Left cardiac atrium (tissue), 4 donors: ENCODE measurements at regions not wholly inside any gene's neighbourhood (a gene's known extent, or its start where the extent isn't known, plus 50 kb on each side); places are given as distances from the start of the nearest gene placed in this dataset.

Source experiments
- ATAC-seq, 2 donors: fragments of 200-7000 bp; cut with Tn5 transposase; one replicate each; pipeline ENCODE4 v1.9.1; 2020; ENCODE audit warnings: mild to moderate bottlenecking in 2 of 2, moderate library complexity in 2 of 2
- DNase-seq: peaks from one replicate; pipeline ENCODE4 v3.0.0-alpha.2; 2020
- intact Hi-C, 2 donors: fragments of 100-400 bp; cut with DNase I; formaldehyde crosslinking; loops; one replicate each; pipeline versions ENCODE4 v1.14.1 to v1.15.1; 2022 to 2023
- donor health status: DM: no; HTN: yes; CAD: no.
- donor health status: DM: no; HTN: yes; CAD: no; lungs with severe emphysema.
- donor health status: DM: yes; HTN: yes; CAD: no.
- donor health status: Dilated cardiomyopathy.

DNA sequence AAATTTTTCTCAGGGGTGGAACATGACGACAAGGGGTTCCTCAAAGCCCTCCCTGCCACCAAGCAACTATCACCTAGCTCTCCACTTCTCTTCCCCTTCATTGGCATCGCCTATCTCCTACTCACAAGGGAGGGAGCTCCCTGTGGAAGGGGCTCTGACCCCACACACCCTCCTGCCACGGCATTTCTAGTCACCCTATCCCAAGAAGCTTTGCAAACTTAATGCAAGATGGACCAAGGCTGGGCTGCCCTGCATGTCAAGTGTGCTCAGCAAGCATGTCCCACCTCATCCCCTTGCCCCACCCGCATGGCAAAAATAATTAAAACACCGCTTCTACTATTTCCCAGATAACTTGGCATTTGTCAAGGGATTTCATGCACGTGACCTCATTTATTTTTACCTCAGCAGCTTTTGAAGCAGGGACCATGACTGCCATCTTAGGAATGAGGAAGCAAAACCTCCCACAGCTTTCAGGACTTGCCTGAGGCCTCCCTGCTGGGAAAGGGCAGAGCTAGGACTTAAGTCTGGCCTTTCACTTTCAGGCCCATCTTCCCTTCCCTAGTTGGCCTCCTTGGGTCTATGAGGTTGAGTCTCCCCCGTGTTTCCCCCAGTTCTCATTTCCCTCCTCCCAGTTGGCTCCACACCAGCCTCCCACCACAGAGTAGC lies 161.3 kb downstream of the TSEN15 start:
- ATAC-seq (peak in 1 of 2 donors; percentile 67), DNase-seq (no peak)
- intact Hi-C loops = no loop called here

DNA sequence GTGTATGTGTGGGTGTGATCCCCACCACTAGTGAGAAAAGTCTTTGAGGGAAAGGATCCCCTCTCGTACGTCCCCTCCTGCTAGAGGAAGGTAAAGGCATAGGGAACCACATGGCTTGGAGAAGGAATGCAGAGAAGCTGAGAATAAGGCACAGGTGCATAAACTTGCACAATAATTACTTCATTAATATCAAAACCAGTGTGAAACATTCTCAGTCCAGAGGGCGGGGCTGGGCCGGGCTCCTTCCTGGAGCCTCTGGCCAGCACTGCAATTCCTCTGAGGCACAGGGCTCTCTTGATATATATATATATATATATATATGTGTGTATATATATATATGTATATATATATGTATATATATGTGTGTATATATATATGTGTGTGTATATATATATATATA lies 162.6 kb downstream of the TSEN15 start:
- no peak for ATAC-seq
- intact Hi-C loops = no loop called here
- no peak for DNase-seq

DNA sequence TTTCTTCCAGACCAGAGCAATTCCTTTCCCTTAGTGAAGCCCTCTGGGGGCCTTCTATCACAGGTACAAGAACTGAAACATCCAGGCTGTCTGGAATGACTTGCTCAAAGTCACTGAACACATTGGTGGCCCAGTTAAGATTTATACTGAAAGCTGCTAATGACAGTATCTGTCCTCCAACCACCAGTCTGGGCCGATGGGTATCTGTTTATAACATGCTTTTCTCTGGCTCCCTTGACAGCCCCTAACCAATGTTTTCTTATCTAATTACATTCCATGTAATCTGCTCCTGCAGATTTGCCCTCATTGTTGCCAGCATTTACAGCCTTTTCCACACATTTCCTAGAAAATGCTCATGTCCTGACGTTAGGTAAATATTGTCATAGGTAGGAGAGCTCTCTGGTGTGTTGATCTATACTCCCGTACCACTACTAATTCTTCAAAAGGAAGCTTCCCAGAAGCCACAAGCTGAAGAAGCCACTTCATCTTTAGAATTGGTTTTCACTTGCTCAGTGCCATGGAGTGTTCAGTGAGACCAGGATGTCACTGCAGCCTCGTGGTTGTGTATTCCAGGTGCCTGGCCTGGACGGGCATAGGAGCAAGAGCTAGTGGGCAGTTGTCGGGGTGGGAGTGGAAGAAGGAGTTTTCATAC lies 163.9 kb downstream of the TSEN15 start:
- intact Hi-C loops = no loop called here
- ATAC-seq (no peak), DNase-seq (no peak)

DNA sequence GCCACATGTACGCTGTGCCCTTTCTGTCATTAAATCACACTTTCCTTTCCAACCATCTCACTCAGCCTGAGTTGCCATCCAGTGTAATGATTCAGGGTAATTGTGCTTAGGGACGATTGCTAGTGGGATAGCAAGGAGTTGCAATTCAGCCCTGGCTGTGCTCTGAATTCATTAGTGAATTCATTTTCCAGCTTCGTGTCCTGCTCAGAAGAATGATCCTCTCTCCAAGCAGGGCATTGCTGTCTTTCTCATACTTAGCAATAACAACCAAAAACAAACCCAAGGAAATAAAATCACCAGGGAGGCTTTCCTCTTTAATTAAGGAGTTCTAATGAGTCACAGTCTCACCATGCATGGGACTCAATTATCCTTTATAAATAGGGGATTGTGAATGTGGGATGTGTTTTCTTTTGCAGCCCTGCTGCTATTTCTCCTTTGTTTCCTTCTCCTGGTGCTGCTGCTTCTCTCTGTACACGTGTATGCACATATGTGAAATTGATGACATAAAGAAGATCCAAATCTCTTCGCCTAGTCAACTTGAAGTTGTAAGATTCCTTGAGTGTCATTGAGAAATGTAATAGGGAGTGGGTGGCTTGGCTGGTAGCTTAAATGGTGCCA lies 167.0 kb downstream of the TSEN15 start:
- no peak for ATAC-seq
- no peak for DNase-seq
- intact Hi-C loops = no loop called here

DNA sequence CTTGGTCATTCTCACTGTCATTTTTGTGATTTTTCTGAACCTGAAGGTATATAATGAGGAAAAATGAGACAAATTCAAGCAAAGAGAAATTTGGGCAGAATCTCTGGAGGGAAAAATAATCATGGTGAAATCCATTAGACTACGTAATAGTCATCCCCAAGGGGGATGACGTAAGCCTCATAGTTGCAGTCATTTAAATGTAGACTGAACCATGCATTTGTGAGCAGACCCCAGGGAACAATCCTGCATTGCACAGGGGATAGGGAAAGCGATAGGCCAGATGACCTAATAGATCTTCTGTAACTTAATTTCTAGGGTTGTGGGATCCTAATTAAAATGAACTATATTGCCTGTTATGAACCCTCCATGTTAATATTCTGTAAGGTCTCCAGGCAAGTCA lies 167.4 kb upstream of the C1orf21 start:
- DNase-seq = no peak
- intact Hi-C loops = no loop called here
- no peak for ATAC-seq

DNA sequence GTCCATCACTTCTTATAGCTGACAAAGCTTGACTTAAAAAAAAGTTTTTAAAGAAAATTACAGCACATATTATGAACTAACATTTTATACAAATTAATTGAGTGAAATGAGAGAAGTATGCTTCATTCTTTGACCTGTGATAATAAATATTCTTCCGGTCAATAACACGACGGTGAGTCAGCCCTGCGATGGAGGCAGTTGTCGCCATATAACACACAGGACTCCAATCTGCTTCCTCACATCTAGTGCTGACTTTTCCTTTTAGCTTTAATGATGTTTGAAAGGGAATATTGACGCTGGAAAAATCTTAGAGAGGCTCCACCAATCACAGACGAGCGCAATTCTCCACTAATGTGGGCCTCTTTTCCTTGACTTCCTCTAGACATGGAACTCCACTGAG lies 166.9 kb upstream of the C1orf21 start:
- no peak for ATAC-seq
- intact Hi-C loops = loop anchor here (5.0 to 10.0 kb wide), 2 partner anchors 143 to 445 kb away; no protein-coding TSS in a partner anchor
- no peak for DNase-seq

DNA sequence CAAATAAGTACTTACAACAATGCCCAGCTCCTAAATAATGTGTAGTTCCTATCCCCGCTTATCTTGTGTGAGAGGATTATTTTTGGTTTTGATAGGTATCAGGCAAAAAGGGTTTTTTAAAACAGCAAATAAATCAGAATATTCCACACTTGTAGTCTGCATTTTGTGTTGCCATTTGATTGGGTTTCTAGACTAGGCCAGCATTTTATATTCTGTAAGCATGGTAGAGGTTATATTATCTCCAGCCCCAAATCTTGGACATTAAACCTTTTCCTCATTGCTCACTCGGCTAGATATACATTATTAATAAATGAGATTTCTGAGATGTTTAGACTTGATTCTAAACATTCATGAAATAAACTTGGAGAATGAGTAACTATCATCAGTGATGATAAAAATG lies 165.7 kb upstream of the C1orf21 start:
- intact Hi-C loops = loop anchor here (5.0 to 10.0 kb wide), 2 partner anchors 144 to 444 kb away; no protein-coding TSS in a partner anchor
- ATAC-seq (no peak), DNase-seq (no peak)

DNA sequence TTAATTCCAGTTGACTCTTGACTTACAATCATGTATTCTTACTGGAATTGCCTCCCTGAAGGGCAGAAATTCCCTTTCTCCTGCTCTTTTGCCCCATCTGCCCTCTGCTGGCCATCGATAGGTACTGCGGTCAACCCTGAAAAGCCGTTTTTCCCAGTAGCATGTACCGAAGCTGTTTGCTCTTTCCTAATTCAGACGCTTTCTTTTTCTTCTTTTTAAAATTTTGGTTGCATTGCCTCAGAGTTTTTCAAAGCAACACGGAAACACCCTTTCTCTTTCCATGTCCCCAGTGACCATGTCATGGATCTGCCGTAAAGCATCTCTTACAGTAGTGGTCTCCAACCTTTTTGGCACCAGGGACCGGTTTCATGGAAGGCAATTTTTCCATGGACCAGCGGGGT lies 164.2 kb upstream of the C1orf21 start:
- DNase-seq (peak; percentile 37), ATAC-seq (peak; percentile 60)
- intact Hi-C loops = loop anchor here (2.0 to 10.0 kb wide), 3 partner anchors 145 to 442 kb away; no protein-coding TSS in a partner anchor

DNA sequence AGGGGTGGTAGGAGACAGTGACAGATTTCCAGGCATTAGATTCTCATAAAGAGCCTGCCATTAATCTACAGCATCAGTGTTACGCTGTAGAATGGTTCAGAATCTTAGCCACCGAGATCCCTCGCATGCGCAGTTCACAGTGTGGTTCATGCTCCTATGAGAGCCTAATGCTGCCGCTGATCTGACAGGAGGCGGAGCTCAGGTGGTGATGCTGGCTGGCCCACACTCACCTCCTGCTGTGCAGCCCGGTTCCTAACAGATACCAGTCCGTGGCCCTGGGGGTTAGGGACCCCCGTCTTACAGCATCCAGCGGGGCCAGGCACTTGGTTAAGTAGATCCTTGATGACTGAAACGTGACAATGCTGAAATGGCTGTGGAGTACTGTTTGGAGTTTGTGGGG lies 163.6 kb upstream of the C1orf21 start:
- DNase-seq (no peak), ATAC-seq (peak; percentile 19 to 56)
- intact Hi-C loops = loop anchor here (2.0 to 10.0 kb wide), 3 partner anchors 146 to 442 kb away; no protein-coding TSS in a partner anchor

DNA sequence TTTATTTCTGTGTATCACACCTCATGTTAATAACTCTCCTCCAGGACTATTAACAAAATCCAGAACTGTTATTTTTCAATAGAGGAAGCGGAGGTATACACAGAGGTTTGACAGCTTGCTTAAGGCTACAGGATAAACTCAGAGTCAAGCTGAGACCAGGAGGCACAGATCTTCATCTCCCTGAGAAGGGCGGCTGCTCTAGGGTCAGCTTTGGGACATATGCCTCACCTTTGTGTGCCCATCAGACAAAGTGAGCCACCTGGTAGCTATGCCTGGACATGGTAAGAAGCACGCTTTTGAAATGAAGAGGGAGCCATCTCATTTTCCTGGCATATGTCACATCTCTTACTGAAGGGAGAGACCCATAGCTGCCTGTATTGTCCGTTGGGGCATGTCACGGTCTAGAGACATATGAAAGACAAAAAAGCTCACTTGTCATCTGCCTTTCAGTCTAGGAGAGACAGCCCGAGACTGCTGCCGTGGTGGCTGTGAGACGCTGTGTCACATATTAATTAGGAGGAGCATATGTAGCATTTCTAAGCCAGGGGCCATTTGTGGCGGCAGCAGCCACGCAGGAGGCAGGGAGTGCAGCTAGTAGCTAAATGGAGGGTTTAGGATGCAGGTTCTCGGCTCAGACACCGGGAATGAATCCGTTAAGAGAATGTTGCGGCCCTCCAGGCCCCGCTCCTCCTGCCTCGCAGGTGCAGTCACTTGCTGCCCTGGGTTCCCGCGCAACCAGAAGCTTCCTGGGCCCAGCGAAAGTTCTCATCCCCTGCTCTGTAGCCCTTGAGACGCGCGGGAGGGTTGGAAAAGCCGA lies 161.3 kb upstream of the C1orf21 start:
- intact Hi-C loops = loop anchor here in 1 of 2 donors (10.0 kb wide), 1 partner anchor 439 kb away; no protein-coding TSS in a partner anchor
- DNase-seq (no peak), ATAC-seq (no peak)

DNA sequence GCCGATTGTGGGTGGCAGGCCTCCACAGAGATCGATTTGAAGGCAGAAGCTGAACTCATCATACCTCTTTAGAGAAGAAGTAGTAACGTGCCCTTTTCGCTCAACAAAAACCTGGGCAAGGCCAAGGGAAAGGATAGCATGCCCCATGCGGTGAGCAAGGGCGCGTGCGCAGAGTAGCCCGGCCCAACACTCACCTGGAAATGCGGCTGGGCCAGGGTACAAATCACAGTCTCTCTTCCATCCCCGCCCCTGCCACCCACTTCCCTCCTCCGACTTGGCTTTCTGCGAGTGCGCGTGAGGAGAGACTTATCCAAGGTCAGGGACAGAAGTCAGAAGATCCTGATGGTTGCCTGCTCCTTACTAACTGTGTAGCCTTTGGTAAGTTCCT lies 160.7 kb upstream of the C1orf21 start:
- intact Hi-C loops = loop anchor here in 1 of 2 donors (10.0 kb wide), 1 partner anchor 439 kb away; no protein-coding TSS in a partner anchor
- DNase-seq (no peak), ATAC-seq (no peak)

DNA sequence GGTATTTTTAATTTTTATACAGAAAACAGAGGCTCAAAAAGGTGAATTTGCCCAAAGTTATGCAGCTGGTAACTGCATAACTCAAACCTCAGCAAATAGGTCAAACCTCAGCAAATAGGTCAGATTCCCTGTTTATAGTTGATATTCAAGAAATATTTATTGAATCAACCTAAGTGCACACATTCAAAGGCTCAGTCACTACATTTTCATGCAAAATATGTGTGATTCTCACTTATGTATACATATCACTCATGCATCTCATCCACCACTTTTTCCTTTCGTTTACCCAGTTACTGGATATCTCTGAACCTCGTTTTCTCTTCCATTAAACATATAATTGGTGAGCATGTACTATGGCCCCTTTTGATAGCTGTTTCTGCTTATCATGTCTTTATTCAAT lies 158.3 kb upstream of the C1orf21 start:
- DNase-seq (no peak), ATAC-seq (no peak)
- intact Hi-C loops = loop anchor here in 1 of 2 donors (10.0 kb wide), 1 partner anchor 436 kb away; no protein-coding TSS in a partner anchor

DNA sequence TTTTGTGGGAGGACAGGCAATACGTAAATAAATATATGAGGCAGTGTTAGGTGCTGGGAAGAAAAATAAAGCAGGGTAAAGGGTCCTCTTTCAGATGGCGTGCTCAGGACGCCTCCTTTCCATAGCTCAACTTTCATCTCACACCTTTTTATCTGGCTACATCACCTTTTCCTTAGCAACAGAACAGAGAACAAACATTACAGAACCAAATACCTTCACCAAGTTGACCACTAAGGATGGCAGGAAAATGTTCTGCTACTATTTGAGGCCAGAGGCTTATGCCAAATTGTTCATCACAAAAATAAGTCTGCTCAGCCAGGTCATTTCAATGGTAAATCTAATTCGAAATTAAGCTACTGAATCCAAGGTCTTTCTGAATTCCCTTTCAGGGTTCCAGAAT lies 149.2 kb upstream of the C1orf21 start:
- no peak for DNase-seq
- intact Hi-C loops = no loop called here
- no peak for ATAC-seq

DNA sequence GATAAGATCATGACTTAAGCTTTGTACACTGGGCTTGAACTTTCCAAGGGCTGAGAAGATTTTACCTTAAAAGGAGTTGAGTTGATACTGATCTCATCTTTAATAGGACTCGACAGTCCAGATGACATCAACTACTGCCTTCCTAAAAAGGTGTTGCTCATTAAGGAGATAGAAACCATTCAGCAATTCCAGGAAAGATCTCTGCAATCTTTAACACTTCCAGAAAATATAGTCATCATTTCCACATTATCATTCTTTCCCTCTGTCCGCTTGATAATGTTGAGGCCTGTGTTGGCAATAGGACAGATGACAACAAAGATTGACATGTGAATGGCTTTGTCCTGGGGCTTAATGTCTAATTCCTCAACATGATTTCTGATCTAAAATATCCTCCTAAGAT lies 145.4 kb upstream of the C1orf21 start:
- ATAC-seq (no peak), DNase-seq (no peak)
- intact Hi-C loops = loop anchor here in 1 of 2 donors (5.0 kb wide), 1 partner anchor 321 kb away; no protein-coding TSS in a partner anchor

DNA sequence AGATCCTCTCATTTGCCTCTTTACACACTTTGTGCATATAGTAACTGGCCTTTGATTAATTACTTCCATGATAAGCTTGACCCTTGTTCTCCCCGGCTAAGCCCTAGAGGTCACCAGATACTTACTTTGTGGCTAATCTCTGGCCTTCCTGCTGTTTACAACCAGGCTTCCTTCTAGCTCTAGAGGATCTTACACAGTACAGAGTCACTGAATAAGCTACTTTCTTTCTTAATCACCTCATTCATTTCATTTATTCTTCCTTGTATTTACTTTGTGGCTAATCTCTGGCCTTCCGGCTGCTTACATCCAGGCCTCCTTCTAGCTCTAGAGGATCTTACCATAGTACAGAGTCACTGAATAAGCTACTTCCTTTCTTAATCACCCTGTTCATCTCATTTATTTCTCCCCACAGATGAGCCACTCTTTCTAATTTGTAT lies 144.3 kb upstream of the C1orf21 start:
- intact Hi-C loops = loop anchor here in 1 of 2 donors (5.0 kb wide), 1 partner anchor 320 kb away; no protein-coding TSS in a partner anchor
- ATAC-seq = peak; percentile 79 to 83
- no peak for DNase-seq

DNA sequence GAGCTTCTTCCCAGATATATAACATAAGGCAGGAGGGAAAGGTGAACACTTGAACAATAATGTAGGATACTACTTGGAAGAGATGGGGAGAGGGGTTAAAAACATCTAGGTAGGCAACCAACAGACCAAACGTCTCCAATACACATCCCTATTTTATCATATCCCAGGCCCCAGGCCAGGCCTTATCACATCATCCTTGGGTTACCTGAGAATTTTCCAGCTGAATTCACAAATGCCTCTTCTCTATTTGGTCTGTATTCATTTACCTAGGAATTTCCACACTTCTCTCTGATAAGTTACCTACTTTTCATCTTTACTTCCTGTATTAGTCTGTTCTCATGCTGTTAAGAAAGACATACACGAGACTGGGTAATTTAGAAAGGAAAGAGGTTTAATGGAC lies 141.9 kb upstream of the C1orf21 start:
- intact Hi-C loops = loop anchor here in 1 of 2 donors (5.0 kb wide), 1 partner anchor 317 kb away; no protein-coding TSS in a partner anchor
- ATAC-seq = no peak
- DNase-seq = no peak

DNA sequence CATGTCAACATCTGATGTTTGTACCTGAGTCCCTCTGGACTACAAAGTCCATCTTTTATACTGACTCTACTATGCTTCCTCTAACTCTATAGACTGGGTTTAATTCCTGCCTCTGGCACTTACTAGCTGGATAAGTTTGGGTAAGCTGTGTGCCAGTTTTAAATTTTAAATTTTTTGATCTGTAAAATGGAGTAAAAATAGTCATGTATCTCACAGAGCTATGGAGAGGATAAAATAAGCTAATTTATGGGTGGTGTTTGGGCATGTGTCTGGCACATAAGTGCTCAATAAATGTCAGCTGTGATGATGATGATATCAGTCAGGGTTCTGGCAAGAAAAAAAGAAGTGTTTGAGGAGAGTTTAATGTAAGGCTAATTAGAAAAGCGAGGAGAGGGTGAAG lies 139.2 kb upstream of the C1orf21 start:
- DNase-seq = no peak

DNA sequence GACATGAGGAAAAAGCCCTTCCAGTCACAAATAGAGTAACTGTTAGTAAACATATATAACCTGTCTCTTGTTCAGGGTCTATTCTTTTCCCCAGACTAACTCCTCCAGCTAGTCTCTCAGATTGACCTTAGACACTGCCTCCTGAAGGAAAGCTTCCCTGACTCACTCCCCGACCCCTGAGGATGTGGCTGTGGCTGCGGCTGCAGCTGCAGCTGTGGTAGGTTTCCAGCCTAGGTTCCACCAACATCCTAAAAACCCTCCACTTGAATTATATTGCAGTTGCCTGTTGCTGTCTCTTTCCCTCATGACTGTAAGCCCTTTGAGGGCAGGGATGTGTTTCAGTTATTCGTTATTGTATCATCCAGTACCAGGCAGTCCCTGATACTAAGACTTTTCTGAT lies 132.9 kb upstream of the C1orf21 start:
- intact Hi-C loops = no loop called here
- DNase-seq (no peak), ATAC-seq (no peak)

More for the DNA sequence above, 139.2 kb upstream of the C1orf21 start:
- no peak for ATAC-seq
- intact Hi-C loops = no loop called here

DNA sequence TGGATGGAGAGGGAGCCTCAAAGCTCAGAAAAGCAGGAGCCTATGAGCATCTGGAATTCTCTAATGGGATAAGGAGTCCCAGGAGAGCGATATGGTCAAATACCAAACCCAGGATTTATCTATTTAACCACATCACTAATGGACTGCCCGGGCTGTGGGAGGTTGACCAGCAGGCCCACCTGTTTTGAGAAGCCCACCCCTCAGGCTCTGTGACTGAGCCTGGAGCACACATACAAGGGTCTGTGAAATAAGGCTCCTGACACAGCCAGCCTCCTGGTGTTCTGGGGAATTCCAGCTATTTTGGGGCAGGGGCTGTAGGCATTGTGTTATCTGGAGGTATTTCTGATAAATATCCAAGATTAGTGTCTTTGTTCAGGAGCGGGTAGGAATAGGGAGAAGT lies 132.0 kb upstream of the C1orf21 start:
- no peak for ATAC-seq
- intact Hi-C loops = no loop called here
- DNase-seq = no peak
